Esophagus squamous epithelium (tissue), 5 donors: ENCODE measurements at regions not wholly inside any gene's neighbourhood (a gene's known extent, or its start where the extent isn't known, plus 50 kb on each side); places are given as distances from the start of the nearest gene placed in this dataset.

Experiments
- DNase-seq: peaks from one replicate; lab custom pipeline; 2025; lab: John Stamatoyannopoulos, UW
- H3K27ac ChIP-seq, 4 donors: fragments of 200-600 bp; sonication (generic); one replicate each; pipeline ENCODE4 v1.5.1; 2016 to 2019; ENCODE audit warnings: mild to moderate bottlenecking in 1 of 4
- H3K27me3 ChIP-seq, 4 donors: fragments of 200-600 bp; sonication (generic); 1 replicate in 3 of 4; 2 replicates in 1 of 4; pipeline versions ENCODE4 v1.5.1 to v1.6.0; 2017 to 2021; ENCODE audit warnings: antibody characterized with exemption in 1 of 4
- H3K36me3 ChIP-seq, 3 donors: fragments of 200-600 bp; sonication (generic); one replicate each; pipeline ENCODE4 v1.5.1; 2016 to 2019
- H3K4me1 ChIP-seq, 3 donors: fragments of 200-600 bp; sonication (generic); one replicate each; pipeline ENCODE4 v1.5.1; 2017 to 2019
- H3K4me3 ChIP-seq, 4 donors: fragments of 200-600 bp; sonication (generic); 1 replicate in 3 of 4; 2 replicates in 1 of 4; pipeline ENCODE4 v1.5.1; 2016 to 2019; ENCODE audit warnings: mild to moderate bottlenecking in 2 of 4, moderate library complexity in 1 of 4
- H3K9me3 ChIP-seq, 3 donors: fragments of 200-600 bp; sonication (generic); one replicate each; pipeline ENCODE4 v1.5.1; 2016 to 2019
- POLR2A ChIP-seq, 4 donors: fragments of 450-650 bp; IDR thresholded peaks; one replicate each; pipeline ENCODE4 v1.6.1; 2017; ENCODE audit warnings: antibody characterized with exemption in 4 of 4, mild to moderate bottlenecking in 4 of 4, moderate library complexity in 3 of 4
- WGBS, 2 donors: methylation state at CpG; one replicate each; pipeline ENCODE4 v1.1.5; 2018; 5-methylcytosine and 5-hydroxymethylcytosine counted together
- intact Hi-C: fragments of 100-400 bp; cut with DNase I; formaldehyde crosslinking; loops from one replicate; pipeline ENCODE4 v1.15.0; 2022
- TF ChIP-seq, protein P1 (sequence below), 6 experiments: fragments of 450-650 bp in 4 of 6; fragments of 200-600 bp in 2 of 6; sonication (generic) in 2 of 6; IDR thresholded peaks; one replicate each; pipeline ENCODE4 v1.5.1; 2016 to 2019; ENCODE audit warnings: antibody characterized with exemption in 6 of 6, mild to moderate bottlenecking in 4 of 6, moderate library complexity in 4 of 6
- donor health status: DM: yes; HTN: yes; CAD: no.

DNA sequence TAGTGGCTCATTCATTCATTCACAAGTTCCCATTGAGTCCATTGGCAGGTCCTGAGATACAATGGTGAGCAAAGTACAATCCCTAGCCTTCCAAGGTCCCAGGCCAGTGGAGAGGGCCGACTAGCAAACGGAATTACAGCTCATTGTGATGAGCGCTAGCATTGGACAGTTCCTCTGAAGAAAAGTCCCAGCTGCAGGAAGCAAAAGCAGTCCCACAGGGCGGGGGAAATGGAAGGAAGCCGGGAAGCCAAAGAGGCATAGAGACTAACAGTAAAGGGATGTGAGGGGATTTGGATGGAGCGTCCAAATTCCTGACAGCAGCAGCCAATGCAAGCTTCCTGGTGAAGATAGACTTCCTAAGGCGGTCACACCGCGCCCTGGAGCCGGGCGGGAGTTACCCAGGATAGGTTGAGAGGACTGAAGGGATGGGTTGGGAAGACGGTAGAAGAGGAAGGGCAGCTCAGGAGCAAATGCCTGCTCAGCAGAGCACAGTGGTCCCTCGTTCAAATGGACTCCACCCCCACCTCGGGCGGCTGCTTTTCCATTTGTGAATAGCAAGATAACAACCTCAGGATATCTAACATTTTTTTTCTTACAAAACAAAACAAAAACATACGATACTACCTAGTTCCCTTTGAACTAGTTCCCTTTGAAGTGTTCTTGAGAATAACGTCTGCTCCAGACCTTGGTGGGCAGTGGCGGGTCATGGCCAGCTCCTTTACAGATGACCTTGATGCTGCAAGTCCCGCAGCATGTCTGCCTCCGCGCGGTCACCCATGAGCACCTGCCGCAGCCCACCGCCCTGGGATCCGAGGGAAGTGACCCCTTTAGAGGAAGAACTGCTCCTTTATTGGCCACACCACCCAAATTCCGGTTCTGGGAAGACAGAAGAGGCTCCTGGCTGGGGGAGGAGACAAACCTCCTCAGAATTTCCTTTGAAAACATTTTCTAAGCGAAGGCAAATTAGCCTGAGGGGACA lies 132.9 kb downstream of the RASSF10 start:
- Histone ChIP-seq H3K4me1 (peaks cover 0 to 43% (median 4%) of the 10 kb centered on the region in 3 donors), H3K9me3 (no peaks in the 10 kb centered on the region), H3K4me3 (no peak overlapping the region), H3K27ac (no peak overlapping the region), H3K36me3 (no peaks in the 10 kb centered on the region), H3K27me3 (no peaks in the 10 kb centered on the region)
- TF ChIP-seq POLR2A (IDR thresholded peaks at IDR 0.05), result no peak
- TF ChIP-seq, protein P1, sequence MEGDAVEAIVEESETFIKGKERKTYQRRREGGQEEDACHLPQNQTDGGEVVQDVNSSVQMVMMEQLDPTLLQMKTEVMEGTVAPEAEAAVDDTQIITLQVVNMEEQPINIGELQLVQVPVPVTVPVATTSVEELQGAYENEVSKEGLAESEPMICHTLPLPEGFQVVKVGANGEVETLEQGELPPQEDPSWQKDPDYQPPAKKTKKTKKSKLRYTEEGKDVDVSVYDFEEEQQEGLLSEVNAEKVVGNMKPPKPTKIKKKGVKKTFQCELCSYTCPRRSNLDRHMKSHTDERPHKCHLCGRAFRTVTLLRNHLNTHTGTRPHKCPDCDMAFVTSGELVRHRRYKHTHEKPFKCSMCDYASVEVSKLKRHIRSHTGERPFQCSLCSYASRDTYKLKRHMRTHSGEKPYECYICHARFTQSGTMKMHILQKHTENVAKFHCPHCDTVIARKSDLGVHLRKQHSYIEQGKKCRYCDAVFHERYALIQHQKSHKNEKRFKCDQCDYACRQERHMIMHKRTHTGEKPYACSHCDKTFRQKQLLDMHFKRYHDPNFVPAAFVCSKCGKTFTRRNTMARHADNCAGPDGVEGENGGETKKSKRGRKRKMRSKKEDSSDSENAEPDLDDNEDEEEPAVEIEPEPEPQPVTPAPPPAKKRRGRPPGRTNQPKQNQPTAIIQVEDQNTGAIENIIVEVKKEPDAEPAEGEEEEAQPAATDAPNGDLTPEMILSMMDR (IDR thresholded peaks at IDR 0.05), result no peak
- intact Hi-C loops, result no loop called here
- DNase-seq, result no peak
- WGBS, 2 donors, result 73 to 80% methylated on average over 21 to 27 of the region's 27 CpGs

DNA sequence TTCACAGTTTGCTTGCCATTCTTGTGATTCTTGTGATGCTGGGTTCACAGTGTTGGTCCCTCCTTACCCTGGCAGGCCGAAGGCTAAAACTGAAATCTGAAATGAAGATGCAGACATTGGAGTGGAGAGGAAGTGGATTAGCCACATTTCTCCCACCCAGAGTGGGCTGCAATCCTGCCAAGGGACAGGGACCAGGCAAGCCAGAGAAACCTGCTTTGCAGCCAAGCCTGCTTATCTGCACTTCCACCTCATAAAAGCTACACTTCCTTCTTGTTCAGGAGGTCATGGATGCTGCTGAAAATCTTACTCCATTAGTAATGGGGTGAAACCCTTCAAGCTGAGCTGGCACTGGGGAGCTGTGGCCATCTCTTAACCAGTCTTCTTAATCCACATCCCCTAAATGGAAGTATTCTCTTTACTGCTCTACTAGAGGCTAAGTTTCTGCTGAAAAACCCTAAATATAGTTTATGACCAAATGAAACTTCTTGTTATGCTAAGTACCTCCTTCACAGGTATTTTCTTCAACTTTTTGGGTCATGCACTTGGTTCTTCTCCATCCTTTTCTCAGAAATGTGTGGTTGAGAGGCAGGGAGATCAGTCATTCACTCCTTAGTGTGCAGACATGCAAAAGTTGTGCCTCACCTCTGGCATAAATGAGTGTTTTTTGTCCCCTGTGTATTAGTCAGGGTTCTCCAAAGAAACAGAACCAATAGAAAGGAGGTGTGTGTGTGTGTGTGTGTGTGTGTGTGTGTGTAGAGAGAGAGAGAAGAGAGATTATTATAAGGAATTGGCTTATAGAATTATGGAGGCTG lies 133.9 kb upstream of the BMAL1 start:
- Histone ChIP-seq H3K27me3 (no peaks in the 10 kb centered on the region), H3K27ac (peak overlapping the region in 2 of 4 donors; percentile 27 to 58), H3K36me3 (no peaks in the 10 kb centered on the region), H3K9me3 (no peaks in the 10 kb centered on the region), H3K4me3 (no peak overlapping the region), H3K4me1 (peaks cover 0 to 43% (median 4%) of the 10 kb centered on the region in 3 donors)
- no peak for DNase-seq
- WGBS, 2 donors, result 67% methylated on average over 1 of the region's 1 CpG; no CpG with 5 or more reads in 1 of the 2 donors
- intact Hi-C loops, result no loop called here
- TF ChIP-seq POLR2A (IDR thresholded peaks at IDR 0.05), result no peak
- TF ChIP-seq, protein P1 (IDR thresholded peaks at IDR 0.05), result no peak

DNA sequence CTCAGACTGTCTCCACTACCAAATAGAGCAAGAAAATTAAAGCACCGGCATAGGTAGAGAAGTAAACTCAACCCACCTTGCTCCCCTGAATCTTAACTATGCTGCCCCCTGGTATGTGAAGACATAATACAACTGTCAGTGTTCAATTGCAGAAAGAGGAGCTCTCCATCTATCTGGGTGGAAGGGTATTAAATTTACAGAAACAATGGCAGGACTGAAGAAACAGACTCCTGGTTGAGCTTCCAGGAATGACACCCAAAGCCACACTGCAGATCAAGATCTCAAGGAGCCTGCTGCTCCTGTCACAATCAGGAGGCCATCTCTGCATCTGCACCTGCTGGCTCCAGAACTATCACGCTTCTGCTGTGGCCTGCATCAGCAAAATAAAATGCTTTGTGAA lies 132.1 kb upstream of the BMAL1 start:
- no peak for DNase-seq
- peaks cover 0 to 51% (median 5%) of the 10 kb centered on the region in 3 donors for H3K4me1 ChIP-seq

DNA sequence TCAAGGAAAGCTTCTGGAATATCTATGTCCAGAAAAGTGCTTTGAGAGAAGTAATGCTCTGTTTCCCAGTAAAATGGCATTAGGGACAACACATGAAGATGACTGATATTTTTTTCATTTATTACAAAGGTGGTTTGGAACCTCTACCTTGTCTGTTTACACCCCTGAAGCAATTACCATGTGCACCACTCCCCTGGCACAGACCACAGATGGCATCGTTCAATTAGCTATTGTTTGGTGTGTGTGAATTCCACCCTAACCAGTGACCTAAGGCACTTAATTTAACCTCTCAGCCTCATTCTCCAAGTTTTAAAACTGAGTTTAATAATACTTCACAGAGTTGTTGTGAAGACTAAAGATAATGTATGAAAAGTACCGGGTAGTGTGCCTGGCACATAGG lies 127.6 kb upstream of the BMAL1 start:
- H3K4me3 ChIP-seq, result no peak overlapping the region
- intact Hi-C loops, result no loop called here
- no peaks in the 10 kb centered on the region for H3K27me3 ChIP-seq
- TF ChIP-seq, protein P1 (IDR thresholded peaks at IDR 0.05), result no peak
- TF ChIP-seq POLR2A (IDR thresholded peaks at IDR 0.05), result no peak
- WGBS, 2 donors, result 38 to 52% methylated on average over 2 of the region's 2 CpGs
- H3K27ac ChIP-seq, result peak overlapping the region in 2 of 4 donors; percentile 7 to 49
- peaks cover 0 to 23% (median 3%) of the 10 kb centered on the region in 3 donors for H3K4me1 ChIP-seq
- no peaks in the 10 kb centered on the region for H3K36me3 ChIP-seq
- no peaks in the 10 kb centered on the region for H3K9me3 ChIP-seq
- no peak for DNase-seq

More for the DNA sequence above, 132.1 kb upstream of the BMAL1 start:
- no peak overlapping the region for H3K27ac ChIP-seq
- H3K27me3 ChIP-seq, result no peaks in the 10 kb centered on the region
- no peaks in the 10 kb centered on the region for H3K36me3 ChIP-seq
- intact Hi-C loops, result no loop called here
- no peak for TF ChIP-seq POLR2A (IDR thresholded peaks at IDR 0.05)
- TF ChIP-seq, protein P1 (IDR thresholded peaks at IDR 0.05), result no peak
- no peaks in the 10 kb centered on the region for H3K9me3 ChIP-seq
- no peak overlapping the region for H3K4me3 ChIP-seq
- 69 to 80% methylated on average over 2 of the region's 2 CpGs for WGBS, 2 donors
